Peyer's patch (tissue), 4 donors: ENCODE measurements at regions not wholly inside any gene's neighbourhood (a gene's known extent, or its start where the extent isn't known, plus 50 kb on each side); places are given as distances from the start of the nearest gene placed in this dataset.

Experiments
- DNase-seq, 3 donors: peaks; one replicate each; pipeline ENCODE4 v3.0.0-alpha.2; 2017 to 2019
- H3K27ac ChIP-seq, 4 donors: fragments of 200-600 bp; sonication (generic); one replicate each; pipeline ENCODE4 v1.5.1; 2016 to 2019
- H3K27me3 ChIP-seq, 2 donors: fragments of 200-600 bp; sonication (generic); one replicate each; pipeline ENCODE4 v1.5.1; 2019
- H3K36me3 ChIP-seq, 3 donors: fragments of 200-600 bp; sonication (generic); one replicate each; pipeline ENCODE4 v1.5.1; 2016 to 2019
- H3K4me1 ChIP-seq, 4 donors: fragments of 200-600 bp; sonication (generic); one replicate each; pipeline ENCODE4 v1.5.1; 2016 to 2019
- H3K4me3 ChIP-seq, 4 donors: fragments of 200-600 bp; sonication (generic); 1 replicate in 3 of 4; 2 replicates in 1 of 4; pipeline ENCODE4 v1.5.1; 2016 to 2019; ENCODE audit warnings: mild to moderate bottlenecking in 1 of 4
- H3K9me3 ChIP-seq, 4 donors: fragments of 200-600 bp; sonication (generic); one replicate each; pipeline ENCODE4 v1.5.1; 2016 to 2019; ENCODE audit warnings: mild to moderate bottlenecking in 1 of 4
- CTCF ChIP-seq, 6 experiments: fragments of 450-650 bp in 4 of 6; fragments of 200-600 bp in 2 of 6; sonication (generic) in 1 of 6; IDR thresholded peaks; one replicate each; pipeline ENCODE4 v1.5.1; 2017 to 2019; ENCODE audit warnings: antibody characterized with exemption in 6 of 6, mild to moderate bottlenecking in 3 of 6, moderate library complexity in 1 of 6
- POLR2A ChIP-seq, 2 donors: fragments of 450-650 bp; IDR thresholded peaks; one replicate each; pipeline ENCODE4 v1.5.1; 2017; ENCODE audit warnings: antibody characterized with exemption in 2 of 2, mild to moderate bottlenecking in 2 of 2, moderate library complexity in 2 of 2

DNA sequence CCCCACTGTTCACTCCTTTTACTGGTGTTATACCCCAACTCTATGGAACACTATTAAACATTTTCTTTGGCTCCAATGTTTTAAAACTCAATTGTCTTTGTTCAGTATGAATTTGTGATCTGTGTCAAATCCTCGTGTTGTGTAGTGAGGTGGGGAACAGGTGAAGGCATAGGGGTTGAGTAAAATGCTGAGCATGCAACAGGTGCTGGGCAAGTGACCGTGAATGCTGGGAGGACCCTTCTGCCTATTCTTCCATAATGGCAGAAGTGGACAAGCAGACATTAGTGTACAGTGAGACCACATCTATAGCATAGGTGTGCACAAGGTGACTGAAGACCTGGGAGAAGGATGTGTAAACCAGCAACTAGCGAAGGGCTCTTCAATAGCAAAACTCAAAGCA, 1188.0 kb downstream of the UQCRFS1 start:
- Histone ChIP-seq H3K27me3 (no peaks in the 10 kb centered on the region), H3K4me3 (no peak overlapping the region), H3K4me1 (no peaks in the 10 kb centered on the region), H3K9me3 (no peaks in the 10 kb centered on the region), H3K36me3 (no peaks in the 10 kb centered on the region), H3K27ac (no peak overlapping the region)
- no peak for TF ChIP-seq CTCF (IDR thresholded peaks at IDR 0.05)
- TF ChIP-seq POLR2A (IDR thresholded peaks at IDR 0.05), result no peak
- DNase-seq, result no peak

GRCh38 chr19:28023064-28023463, 1189.9 kb downstream of the UQCRFS1 start:
- H3K27me3 ChIP-seq, result no peaks in the 10 kb centered on the region
- H3K4me3 ChIP-seq, result no peak overlapping the region
- no peaks in the 10 kb centered on the region for H3K9me3 ChIP-seq
- DNase-seq, result no peak
- no peak for TF ChIP-seq CTCF (IDR thresholded peaks at IDR 0.05)
- no peak for TF ChIP-seq POLR2A (IDR thresholded peaks at IDR 0.05)
- no peaks in the 10 kb centered on the region for H3K4me1 ChIP-seq
- no peak overlapping the region for H3K27ac ChIP-seq
- no peaks in the 10 kb centered on the region for H3K36me3 ChIP-seq

DNA sequence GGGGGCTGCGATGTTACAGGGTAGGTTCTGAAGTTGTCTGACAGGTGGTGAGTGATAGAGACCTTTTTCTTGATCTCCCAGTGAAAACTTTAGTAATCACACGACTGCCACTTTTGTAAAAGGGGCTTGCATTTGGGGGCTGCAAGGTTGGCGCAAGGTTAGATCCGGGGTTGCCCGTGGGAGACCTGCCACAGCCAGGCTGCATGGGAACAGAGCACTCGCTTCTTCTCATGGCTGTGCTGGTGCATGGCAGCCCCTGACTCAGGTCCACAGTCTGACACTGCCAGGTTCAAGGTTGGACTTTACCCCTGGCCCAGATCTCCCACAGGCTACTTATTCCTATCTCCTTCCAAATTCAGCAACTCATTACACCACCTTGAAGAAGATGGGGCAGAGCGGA, 1190.4 kb downstream of the UQCRFS1 start:
- Histone ChIP-seq H3K4me1 (no peaks in the 10 kb centered on the region), H3K27ac (no peak overlapping the region), H3K27me3 (no peaks in the 10 kb centered on the region), H3K36me3 (no peaks in the 10 kb centered on the region), H3K9me3 (no peaks in the 10 kb centered on the region), H3K4me3 (no peak overlapping the region)
- TF ChIP-seq CTCF (IDR thresholded peaks at IDR 0.05) (no peak), POLR2A (IDR thresholded peaks at IDR 0.05) (no peak)
- no peak for DNase-seq

- Histone ChIP-seq H3K4me1 (no peaks in the 10 kb centered on the region), H3K4me3 (no peak overlapping the region), H3K36me3 (no peaks in the 10 kb centered on the region), H3K27me3 (no peaks in the 10 kb centered on the region), H3K9me3 (no peaks in the 10 kb centered on the region), H3K27ac (no peak overlapping the region)
- no peak for DNase-seq
- TF ChIP-seq CTCF (IDR thresholded peaks at IDR 0.05), result no peak
- no peak for TF ChIP-seq POLR2A (IDR thresholded peaks at IDR 0.05)
These were observed 1191.4 kb downstream of the UQCRFS1 start for GRCh38 chr19:28021259-28022185.

DNA sequence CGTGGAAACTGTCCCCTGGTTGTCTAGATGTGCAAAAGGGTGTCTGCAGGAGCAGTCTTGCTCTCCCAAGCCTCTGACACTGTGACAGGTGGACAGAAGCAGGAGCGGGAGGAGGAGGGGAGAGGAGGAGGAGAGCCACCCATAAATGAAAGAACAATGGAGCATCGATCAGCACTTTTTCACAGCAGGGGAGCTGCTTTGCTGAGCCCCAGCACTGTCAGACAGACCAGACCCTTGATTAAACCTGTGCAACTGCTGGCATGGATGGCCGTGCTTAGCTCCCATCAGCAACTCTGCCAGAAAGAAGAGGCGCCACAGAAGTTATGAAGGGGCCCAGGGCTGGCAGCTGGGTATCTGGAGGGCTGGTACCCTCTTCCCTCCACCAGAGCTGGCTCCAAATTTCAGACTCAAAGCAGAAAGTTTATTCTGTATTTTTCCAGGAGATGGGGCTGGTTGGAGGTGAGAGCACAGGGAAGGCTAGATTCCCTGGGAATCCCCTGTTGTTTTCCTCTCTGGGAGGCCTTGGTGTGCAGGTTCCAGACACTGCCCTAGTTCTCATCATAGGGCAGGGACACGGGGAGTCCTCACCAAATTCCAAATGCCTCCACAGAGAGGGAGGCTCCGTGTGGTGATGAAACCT, 1192.2 kb downstream of the UQCRFS1 start:
- H3K36me3 ChIP-seq, result no peaks in the 10 kb centered on the region
- H3K4me1 ChIP-seq, result no peaks in the 10 kb centered on the region
- no peak overlapping the region for H3K4me3 ChIP-seq
- no peak for DNase-seq
- no peak overlapping the region for H3K27ac ChIP-seq
- no peak for TF ChIP-seq POLR2A (IDR thresholded peaks at IDR 0.05)
- TF ChIP-seq CTCF (IDR thresholded peaks at IDR 0.05), result no peak
- no peaks in the 10 kb centered on the region for H3K9me3 ChIP-seq
- no peaks in the 10 kb centered on the region for H3K27me3 ChIP-seq
